Kidney (tissue), 13 donors: ENCODE measurements at regions not wholly inside any gene's neighbourhood (a gene's known extent, or its start where the extent isn't known, plus 50 kb on each side); places are given as distances from the start of the nearest gene placed in this dataset.
"Not testable (repeated sequence)": the region's sequence is repeated elsewhere in the genome, so short reads cannot be mapped to it uniquely, and the experiment has no call there.

Experiments used
- DNase-seq, 5 donors: peaks; one replicate each; pipeline ENCODE4 v3.0.0-alpha.2; 2013 to 2020
- FAIRE-seq: peaks from 2 replicates; lab custom pipeline; 2012; peaks lifted over from hg19 to GRCh38; lab: Jason Lieb, UNC
- H3K27ac ChIP-seq, 2 donors: one replicate each; pipeline ENCODE4 v1.7.0; 2013; ENCODE audit warnings: low read depth in 2 of 2, low read length in 2 of 2, inconsistent platforms in 1 of 2
- H3K27me3 ChIP-seq: one replicate; pipeline ENCODE4 v1.7.1; 2013; ENCODE audit warnings: low read length, inconsistent platforms; ENCODE audit not compliant: control insufficient read depth, insufficient read depth
- H3K36me3 ChIP-seq, 3 donors: one replicate each; pipeline versions ENCODE4 v1.7.0 to v1.7.1; 2013; ENCODE audit warnings: low read length in 3 of 3, control low read depth in 1 of 3, inconsistent platforms in 1 of 3; ENCODE audit not compliant: insufficient read depth in 3 of 3, control insufficient read depth in 2 of 3
- H3K4me1 ChIP-seq, 3 donors: one replicate each; pipeline versions ENCODE4 v1.7.0 to v1.7.1; 2013; ENCODE audit warnings: low read length in 3 of 3, inconsistent platforms in 1 of 3, low read depth in 1 of 3; ENCODE audit not compliant: control insufficient read depth in 2 of 3, insufficient read depth in 2 of 3
- H3K4me3 ChIP-seq, 3 donors: one replicate each; pipeline versions ENCODE4 v1.7.0 to v1.8.1; 2013; ENCODE audit warnings: low read length in 3 of 3, control low read depth in 1 of 3, inconsistent platforms in 1 of 3
- H3K9ac ChIP-seq, 3 donors: one replicate each; pipeline versions ENCODE4 v1.7.0 to v1.7.1; 2013; ENCODE audit warnings: low read length in 3 of 3, control low read depth in 1 of 3, inconsistent platforms in 1 of 3
- H3K9me3 ChIP-seq, 3 donors: one replicate each; pipeline versions ENCODE4 v1.7.0 to v1.7.1; 2013; ENCODE audit warnings: low read length in 3 of 3, control low read depth in 1 of 3, inconsistent platforms in 1 of 3; ENCODE audit not compliant: control insufficient read depth in 2 of 3, insufficient read depth in 1 of 3
- CTCF ChIP-seq: IDR thresholded peaks from 3 replicates; pipeline ENCODE4 v1.5.1; 2012; ENCODE audit warnings: mild to moderate bottlenecking, moderate library complexity, borderline replicate concordance; ENCODE audit not compliant: insufficient read depth; ENCODE audit errors: extremely low read depth
- intact Hi-C: fragments of 100-400 bp; cut with DNase I; formaldehyde crosslinking; loops from one replicate; pipeline ENCODE4 v1.11.1; 2022
- donor health status: control.
- donor health status: control.
- donor health status: control.
- donor health status: control.
- donor health status: control.
- donor health status: DM: yes; HTN: yes; CAD: no.
- donor health status: Normal renal cell carcinoma (clear cell type).

DNA sequence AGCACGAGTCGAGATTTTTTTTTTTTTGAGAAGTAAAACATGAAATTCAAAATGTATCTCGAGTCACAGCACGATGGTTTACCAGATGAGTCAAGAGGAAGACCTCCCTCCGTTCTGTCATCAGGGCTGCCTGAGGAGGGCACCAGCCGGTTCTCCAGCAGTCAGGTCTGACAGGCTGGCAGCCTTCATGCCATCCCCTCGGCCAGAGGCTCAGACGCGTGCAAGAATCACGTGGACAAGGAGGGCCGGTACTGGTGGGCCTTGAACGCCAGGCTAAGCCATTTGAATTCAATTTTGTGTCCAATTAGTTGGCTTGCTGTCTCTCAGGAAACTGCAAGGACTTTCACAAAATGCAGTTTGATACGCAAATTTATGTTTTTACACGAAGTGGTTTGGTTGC, 1412.2 kb downstream of the BRD1 start:
- Histone ChIP-seq H3K4me1 (no peaks in the 10 kb centered on the region), H3K27me3 (no peaks in the 10 kb centered on the region), H3K9me3 (no peaks in the 10 kb centered on the region), H3K9ac (no peak overlapping the region), H3K36me3 (no peaks in the 10 kb centered on the region), H3K27ac (no peak overlapping the region), H3K4me3 (no peak overlapping the region)
- no peak for TF ChIP-seq CTCF
- FAIRE-seq (no peak), DNase-seq (no peak)
- intact Hi-C loops = no loop called here

- no peak overlapping the region for H3K9ac ChIP-seq
Observed at GRCh38 chr22:48414651-48415050, 1413.0 kb downstream of the BRD1 start.

DNA sequence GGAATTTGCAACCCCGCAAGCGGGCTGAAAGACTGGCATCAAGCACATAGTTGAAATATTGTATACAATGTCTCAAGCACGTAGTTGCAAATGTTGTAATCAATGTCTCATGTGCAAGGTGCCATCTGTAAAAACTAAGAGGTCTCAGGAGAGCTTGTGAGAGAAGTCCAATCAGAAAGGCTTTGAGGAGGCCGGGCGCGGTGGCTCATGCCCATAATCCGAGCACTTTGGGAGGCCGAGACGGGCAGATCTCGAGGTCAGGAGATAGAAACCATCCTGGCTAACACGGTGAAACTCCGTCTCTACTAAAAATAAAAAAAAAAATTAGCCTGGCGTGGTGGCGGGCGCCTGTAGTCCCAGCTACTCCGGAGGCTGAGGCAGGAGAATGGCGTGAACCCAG, 1414.7 kb downstream of the BRD1 start:
- FAIRE-seq, intact Hi-C loops, H3K27ac ChIP-seq: not testable (repeated sequence)

More at GRCh38 chr22:48414651-48415050, 1413.0 kb downstream of the BRD1 start:
- no peak overlapping the region for H3K4me3 ChIP-seq
- no peaks in the 10 kb centered on the region for H3K4me1 ChIP-seq
- no peak for TF ChIP-seq CTCF
- H3K36me3 ChIP-seq = no peaks in the 10 kb centered on the region
- FAIRE-seq (no peak), DNase-seq (no peak)
- no peaks in the 10 kb centered on the region for H3K9me3 ChIP-seq
- no peak overlapping the region for H3K27ac ChIP-seq
- intact Hi-C loops = no loop called here
- H3K27me3 ChIP-seq = no peaks in the 10 kb centered on the region

GRCh38 chr22:48410536-48410935, 1417.1 kb downstream of the BRD1 start:
- H3K4me1 ChIP-seq = no peaks in the 10 kb centered on the region
- no peak overlapping the region for H3K4me3 ChIP-seq
- FAIRE-seq (no peak), DNase-seq (no peak)
- no peaks in the 10 kb centered on the region for H3K36me3 ChIP-seq
- intact Hi-C loops = no loop called here
- no peaks in the 10 kb centered on the region for H3K9me3 ChIP-seq
- H3K27me3 ChIP-seq = no peaks in the 10 kb centered on the region
- no peak overlapping the region for H3K9ac ChIP-seq
- H3K27ac ChIP-seq = no peak overlapping the region
- no peak for TF ChIP-seq CTCF

More for the DNA sequence above, 1414.7 kb downstream of the BRD1 start:
- not testable (repeated sequence) for H3K4me3 ChIP-seq, H3K9me3 ChIP-seq, H3K27me3 ChIP-seq, H3K9ac ChIP-seq, H3K4me1 ChIP-seq, DNase-seq, H3K36me3 ChIP-seq
